Smooth muscle cell (in vitro differentiated cells): ENCODE measurements at regions not wholly inside any gene's neighbourhood (a gene's known extent, or its start where the extent isn't known, plus 50 kb on each side); places are given as distances from the start of the nearest gene placed in this dataset.
A peak's percentile ranks its signal among the peaks of the same experiment; 100 is the strongest.

ENCODE experiments used
- DNase-seq: peaks from one replicate; lab custom pipeline; 2025; ENCODE audit not compliant: unreplicated experiment; lab: John Stamatoyannopoulos, UW
- H2AFZ ChIP-seq: fragments of 200-600 bp; sonication (generic); 2 replicates; pipeline ENCODE4 v1.6.0; 2016; ENCODE audit warnings: antibody characterized with exemption, low read depth, mild to moderate bottlenecking
- H3F3A ChIP-seq: fragments of 200-600 bp; sonication (generic); 2 replicates; pipeline ENCODE4 v1.6.0; 2017; ENCODE audit warnings: antibody characterized with exemption, low read depth
- H3K27ac ChIP-seq: fragments of 200-600 bp; sonication (generic); 2 replicates; pipeline ENCODE4 v1.5.1; 2016; ENCODE audit warnings: low read depth, mild to moderate bottlenecking
- H3K27me3 ChIP-seq: fragments of 200-600 bp; sonication (generic); 2 replicates; pipeline ENCODE4 v1.6.1; 2016; ENCODE audit warnings: low read depth, mild to moderate bottlenecking
- H3K36me3 ChIP-seq: fragments of 200-600 bp; sonication (generic); 2 replicates; pipeline ENCODE4 v1.5.1; 2016; ENCODE audit warnings: low read depth
- H3K4me1 ChIP-seq: fragments of 200-600 bp; sonication (generic); 2 replicates; pipeline ENCODE4 v1.5.1; 2016; ENCODE audit warnings: low read depth
- H3K4me2 ChIP-seq: fragments of 200-600 bp; sonication (generic); 2 replicates; pipeline ENCODE4 v1.6.0; 2016; ENCODE audit warnings: mild to moderate bottlenecking
- H3K4me3 ChIP-seq: fragments of 200-600 bp; sonication (generic); 2 replicates; pipeline ENCODE4 v1.5.1; 2016; ENCODE audit warnings: mild to moderate bottlenecking
- H3K79me2 ChIP-seq: fragments of 200-600 bp; sonication (generic); 2 replicates; pipeline ENCODE4 v1.6.0; 2016; ENCODE audit warnings: low read depth, mild to moderate bottlenecking
- H3K9ac ChIP-seq: fragments of 200-600 bp; sonication (generic); 2 replicates; pipeline ENCODE4 v1.6.0; 2016; ENCODE audit warnings: low read depth
- H3K9me3 ChIP-seq: fragments of 200-600 bp; sonication (generic); replicated peaks from 2 replicates; pipeline ENCODE4 v1.5.1; 2016; ENCODE audit warnings: low read depth
- H4K20me1 ChIP-seq: fragments of 200-600 bp; sonication (generic); 2 replicates; pipeline ENCODE4 v1.6.0; 2016; ENCODE audit warnings: low read depth
- CTCF ChIP-seq: fragments of 200-600 bp; sonication (generic); IDR thresholded peaks from 2 replicates; pipeline ENCODE4 v1.5.1; 2017; ENCODE audit warnings: borderline replicate concordance, mild to moderate bottlenecking, antibody characterized with exemption; ENCODE audit not compliant: insufficient read depth, poor library complexity, severe bottlenecking
- WGBS: methylation state at CpG from one replicate; pipeline ENCODE4 v1.1.7; 2016; ENCODE audit warnings: low lambda C conversion rate; 5-methylcytosine and 5-hydroxymethylcytosine counted together

GRCh38 chr10:29946953-29947700 lies 112.3 kb downstream of the JCAD start:
- Histone ChIP-seq H3K79me2 (no peaks in the 10 kb centered on the region), H3K4me3 (no peak overlapping the region), H3K36me3 (no peaks in the 10 kb centered on the region), H3K4me2 (peak overlapping the region; percentile 39), H3F3A (peaks cover 4% of the 10 kb centered on the region), H3K4me1 (peaks cover 19% of the 10 kb centered on the region), H3K9ac (no peak overlapping the region), H3K9me3 (no peaks in the 10 kb centered on the region), H3K27me3 (no peaks in the 10 kb centered on the region), H2AFZ (no peak overlapping the region), H3K27ac (peak overlapping the region; percentile 94), H4K20me1 (no peaks in the 10 kb centered on the region)
- 52% methylated on average over 9 of the region's 9 CpGs for WGBS
- DNase-seq = peak; percentile 5
- TF ChIP-seq CTCF = no peak

GRCh38 chr10:29946614-29946952 lies 112.8 kb downstream of the JCAD start:
- DNase-seq = no peak
- Histone ChIP-seq H3K4me2 (no peak overlapping the region), H3K4me3 (no peak overlapping the region), H4K20me1 (no peaks in the 10 kb centered on the region), H3F3A (peaks cover 4% of the 10 kb centered on the region), H3K79me2 (no peaks in the 10 kb centered on the region), H3K36me3 (no peaks in the 10 kb centered on the region), H3K4me1 (peaks cover 19% of the 10 kb centered on the region), H3K27me3 (no peaks in the 10 kb centered on the region), H3K27ac (peak overlapping the region; percentile 25), H3K9me3 (no peaks in the 10 kb centered on the region), H2AFZ (no peak overlapping the region), H3K9ac (no peak overlapping the region)
- no peak for TF ChIP-seq CTCF
- WGBS = 93% methylated on average over 3 of the region's 3 CpGs

- Histone ChIP-seq H4K20me1 (no peaks in the 10 kb centered on the region), H3K9ac (no peak overlapping the region), H3K4me3 (no peak overlapping the region), H3K27ac (no peak overlapping the region), H2AFZ (no peak overlapping the region), H3K9me3 (no peaks in the 10 kb centered on the region), H3K36me3 (no peaks in the 10 kb centered on the region), H3F3A (no peaks in the 10 kb centered on the region), H3K4me1 (peaks cover 1% of the 10 kb centered on the region), H3K27me3 (no peaks in the 10 kb centered on the region), H3K79me2 (no peaks in the 10 kb centered on the region), H3K4me2 (no peak overlapping the region)
- TF ChIP-seq CTCF = no peak
- 90% methylated on average over 1 of the region's 1 CpG for WGBS
- DNase-seq = no peak
Observed at GRCh38 chr10:29941476-29941875, 117.9 kb downstream of the JCAD start.

- no peaks in the 10 kb centered on the region for H3K79me2 ChIP-seq
Observed at GRCh38 chr10:29932991-29933390, 126.4 kb downstream of the JCAD start.

More at GRCh38 chr10:29932991-29933390, 126.4 kb downstream of the JCAD start:
- Histone ChIP-seq H3K9me3 (no peaks in the 10 kb centered on the region), H3K4me3 (no peak overlapping the region), H3F3A (no peaks in the 10 kb centered on the region), H3K9ac (no peak overlapping the region), H2AFZ (no peak overlapping the region), H3K27me3 (no peaks in the 10 kb centered on the region), H3K36me3 (no peaks in the 10 kb centered on the region), H4K20me1 (no peaks in the 10 kb centered on the region), H3K4me2 (no peak overlapping the region), H3K4me1 (no peaks in the 10 kb centered on the region), H3K27ac (no peak overlapping the region)
- DNase-seq = no peak
- TF ChIP-seq CTCF = no peak
- 86% methylated on average over 4 of the region's 4 CpGs for WGBS
